ENCODE measurements at regions not wholly inside any gene's neighbourhood (a gene's known extent, or its start where the extent isn't known, plus 50 kb on each side); places are given as distances from the start of the nearest gene placed in this dataset.

DNA sequence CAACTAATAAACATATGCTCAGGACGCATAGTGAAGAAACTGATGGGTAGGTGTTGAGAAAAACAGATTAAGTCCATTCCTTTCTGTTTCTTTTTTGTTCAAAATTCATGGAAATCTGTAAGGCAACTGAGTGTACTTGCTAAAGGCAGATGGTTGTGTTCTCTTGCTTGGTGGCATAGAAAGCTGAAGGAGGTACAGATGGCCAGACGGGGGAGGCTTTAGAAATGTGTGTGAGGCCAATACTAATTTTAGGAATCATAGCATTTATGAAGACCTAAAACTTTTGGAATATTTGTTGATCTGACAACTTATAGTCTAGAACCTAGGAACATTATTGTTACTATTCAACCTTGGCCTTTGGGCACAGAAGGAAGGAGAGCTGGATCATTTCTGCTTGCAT, 56.8 kb upstream of the EMCN start:
- H3K4me3 ChIP-seq (ENCODE audit: low read length) = no peak overlapping the region
- DNase-seq (ENCODE audit: low read depth) = no peak
- TF ChIP-seq, protein P1, sequence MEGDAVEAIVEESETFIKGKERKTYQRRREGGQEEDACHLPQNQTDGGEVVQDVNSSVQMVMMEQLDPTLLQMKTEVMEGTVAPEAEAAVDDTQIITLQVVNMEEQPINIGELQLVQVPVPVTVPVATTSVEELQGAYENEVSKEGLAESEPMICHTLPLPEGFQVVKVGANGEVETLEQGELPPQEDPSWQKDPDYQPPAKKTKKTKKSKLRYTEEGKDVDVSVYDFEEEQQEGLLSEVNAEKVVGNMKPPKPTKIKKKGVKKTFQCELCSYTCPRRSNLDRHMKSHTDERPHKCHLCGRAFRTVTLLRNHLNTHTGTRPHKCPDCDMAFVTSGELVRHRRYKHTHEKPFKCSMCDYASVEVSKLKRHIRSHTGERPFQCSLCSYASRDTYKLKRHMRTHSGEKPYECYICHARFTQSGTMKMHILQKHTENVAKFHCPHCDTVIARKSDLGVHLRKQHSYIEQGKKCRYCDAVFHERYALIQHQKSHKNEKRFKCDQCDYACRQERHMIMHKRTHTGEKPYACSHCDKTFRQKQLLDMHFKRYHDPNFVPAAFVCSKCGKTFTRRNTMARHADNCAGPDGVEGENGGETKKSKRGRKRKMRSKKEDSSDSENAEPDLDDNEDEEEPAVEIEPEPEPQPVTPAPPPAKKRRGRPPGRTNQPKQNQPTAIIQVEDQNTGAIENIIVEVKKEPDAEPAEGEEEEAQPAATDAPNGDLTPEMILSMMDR (conservative IDR thresholded peaks at IDR 0.05; ENCODE audit: low read depth, low read length) = no peak

DNA sequence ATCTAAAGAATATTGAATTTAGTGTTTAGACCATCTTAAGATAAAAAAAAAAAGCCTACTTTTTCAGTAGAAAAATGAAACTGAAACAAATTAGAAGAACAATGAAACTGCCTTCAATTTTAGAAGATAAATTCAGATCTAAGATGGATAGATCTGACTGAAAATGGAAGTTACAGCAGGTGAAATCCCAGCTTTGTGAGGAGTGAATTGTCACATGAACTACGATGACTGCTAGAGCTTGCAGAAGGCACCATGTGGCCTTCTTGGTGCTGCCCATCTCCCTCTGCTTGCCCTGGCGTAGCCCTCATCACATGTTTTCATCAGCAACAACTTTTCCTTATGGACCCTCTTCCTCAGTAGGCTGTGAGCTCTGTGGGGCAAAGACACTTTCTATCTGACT, 51.4 kb upstream of the EMCN start:
- DNase-seq (ENCODE audit: low read depth) = no peak
- H3K4me3 ChIP-seq (ENCODE audit: low read length) = no peak overlapping the region
- TF ChIP-seq, protein P1 (conservative IDR thresholded peaks at IDR 0.05; ENCODE audit: low read depth, low read length) = no peak

Measured in retinal pigment epithelial cell (primary cell).